Ishikawa (cell line): ENCODE measurements at regions not wholly inside any gene's neighbourhood (a gene's known extent, or its start where the extent isn't known, plus 50 kb on each side); places are given as distances from the start of the nearest gene placed in this dataset.

Source experiments
- NFIC ChIP-seq: IDR thresholded peaks from 2 replicates; pipeline ENCODE4 v1.6.1; 2012
- TCF12 ChIP-seq: IDR thresholded peaks from 2 replicates; pipeline ENCODE4 v1.6.1; 2012; ENCODE audit warnings: low read depth
- YY1 ChIP-seq: IDR thresholded peaks from 2 replicates; pipeline ENCODE4 v1.6.1; 2012; ENCODE audit warnings: low read depth

GRCh38 chrX:43019021-43019420 is 241.1 kb upstream of the PPP1R2C start:
- TF ChIP-seq NFIC (no peak), YY1 (no peak), TCF12 (no peak)
